Muscle of back (tissue), 3 donors: ENCODE measurements at regions not wholly inside any gene's neighbourhood (a gene's known extent, or its start where the extent isn't known, plus 50 kb on each side); places are given as distances from the start of the nearest gene placed in this dataset.
A peak's percentile ranks its signal among the peaks of the same experiment; 100 is the strongest.

Experiments
- DNase-seq, 3 donors: peaks; one replicate each; pipeline versions ENCODE4 v3.0.0 to v3.0.0-alpha.2; 2013

DNA sequence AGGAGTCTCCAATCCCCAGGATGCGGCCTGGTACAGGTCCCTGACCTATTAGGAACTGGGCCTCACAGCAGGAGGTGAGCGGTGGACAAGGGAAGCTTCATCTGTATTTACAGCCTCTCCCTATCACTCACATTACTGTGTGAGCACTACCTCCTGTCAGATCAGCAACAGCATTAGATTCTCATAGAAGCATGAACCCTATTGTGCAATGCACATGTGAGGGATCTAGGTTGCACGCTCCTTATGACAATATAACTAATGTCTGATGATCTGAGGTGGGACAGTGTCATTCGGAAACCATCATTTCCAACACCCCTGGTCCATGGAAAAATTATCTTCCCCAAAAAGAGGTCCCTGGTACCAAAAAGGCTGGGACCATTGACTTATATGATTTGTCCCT, 1000.5 kb downstream of the FLRT2 start:
- DNase-seq, result no peak

DNA sequence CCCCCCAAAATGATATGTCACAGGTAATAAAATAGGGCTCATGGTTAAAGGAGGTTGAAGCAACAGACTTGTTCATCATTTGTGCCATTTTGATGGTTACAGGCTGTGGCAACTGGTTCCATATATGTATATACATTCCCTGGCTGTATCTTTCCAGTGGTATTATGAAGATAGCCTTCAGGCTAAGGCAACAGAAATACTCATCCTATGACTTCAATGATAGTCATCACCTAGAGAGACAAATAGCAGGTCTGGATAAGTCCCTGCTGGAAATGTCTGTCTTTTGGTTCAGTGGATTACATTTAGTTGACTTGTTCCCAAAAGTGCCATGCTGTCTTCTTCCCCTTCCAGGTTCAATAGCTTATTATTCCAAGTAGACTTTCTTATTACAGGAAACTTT, 997.4 kb downstream of the FLRT2 start:
- no peak for DNase-seq

DNA sequence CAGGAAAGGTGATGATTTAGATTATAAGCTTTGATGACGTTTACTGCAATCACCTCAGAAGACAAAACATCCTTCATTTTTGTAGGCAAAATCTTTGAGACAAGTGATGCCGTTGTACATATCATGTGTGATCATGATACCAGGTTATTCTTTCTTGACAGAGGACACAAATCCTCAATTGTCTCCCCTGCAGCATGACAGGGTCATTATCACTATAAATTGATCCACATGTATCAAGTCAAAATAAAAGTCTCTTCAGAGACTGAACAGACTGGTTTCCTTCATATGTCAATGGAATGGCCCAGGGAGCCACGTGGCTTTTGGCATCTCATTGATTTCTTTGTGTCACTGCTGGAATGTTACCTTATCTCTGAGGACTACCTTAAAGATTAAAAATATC, 995.7 kb downstream of the FLRT2 start:
- DNase-seq, result no peak

DNA sequence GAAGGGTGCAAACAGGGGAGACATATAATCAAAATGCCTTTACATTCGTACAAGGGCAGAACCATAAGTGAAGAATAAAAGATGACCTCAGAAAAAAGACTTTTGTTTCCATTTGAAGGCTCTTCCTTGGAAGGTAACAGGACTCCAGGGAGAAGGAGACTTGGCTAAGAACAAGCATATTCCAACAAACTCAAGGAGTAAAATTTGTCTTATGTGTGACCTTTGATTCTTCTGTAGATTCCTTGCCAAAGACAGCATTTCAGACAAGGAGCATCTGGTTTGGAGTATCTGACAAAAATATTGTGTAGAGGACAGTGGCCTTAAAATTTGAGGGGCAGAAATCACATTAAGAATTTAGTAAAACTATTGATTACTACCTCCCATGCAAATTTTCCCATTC, 991.9 kb downstream of the FLRT2 start:
- DNase-seq, result peak; percentile 14 to 65 (median 31)

DNA sequence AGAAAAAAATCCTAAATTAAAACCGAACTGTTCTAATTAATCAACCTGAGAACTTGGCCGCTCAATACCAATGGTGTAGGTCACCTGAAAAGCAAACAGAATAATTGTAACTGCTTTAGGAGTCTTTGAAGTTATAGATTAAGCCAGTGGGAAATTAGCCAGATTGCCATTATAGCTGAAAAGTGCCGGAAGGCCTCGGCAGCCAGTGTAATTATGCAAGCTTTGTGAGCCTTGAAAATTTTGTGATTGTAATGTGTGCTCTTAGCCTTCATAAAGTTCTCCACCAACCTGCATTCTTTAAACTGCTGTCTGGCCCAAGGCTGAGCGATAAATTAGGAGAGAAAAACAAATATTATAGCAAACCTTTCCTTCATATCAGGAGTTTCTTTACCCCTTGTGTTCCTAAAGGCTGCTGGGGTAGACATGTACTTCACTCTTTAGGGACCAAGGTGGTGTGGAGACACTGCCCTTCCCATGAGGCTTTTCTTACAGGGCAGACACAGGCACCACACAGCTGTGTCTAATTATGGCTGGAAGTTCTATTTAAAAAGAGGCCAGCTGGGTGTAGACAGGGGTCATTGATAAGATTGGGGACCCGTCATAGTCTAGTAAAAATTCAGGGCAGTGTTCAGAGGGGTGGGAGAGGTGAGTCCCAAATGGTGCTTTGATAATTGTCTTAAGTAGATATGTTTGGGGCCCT, 991.2 kb downstream of the FLRT2 start:
- DNase-seq, result no peak

DNA sequence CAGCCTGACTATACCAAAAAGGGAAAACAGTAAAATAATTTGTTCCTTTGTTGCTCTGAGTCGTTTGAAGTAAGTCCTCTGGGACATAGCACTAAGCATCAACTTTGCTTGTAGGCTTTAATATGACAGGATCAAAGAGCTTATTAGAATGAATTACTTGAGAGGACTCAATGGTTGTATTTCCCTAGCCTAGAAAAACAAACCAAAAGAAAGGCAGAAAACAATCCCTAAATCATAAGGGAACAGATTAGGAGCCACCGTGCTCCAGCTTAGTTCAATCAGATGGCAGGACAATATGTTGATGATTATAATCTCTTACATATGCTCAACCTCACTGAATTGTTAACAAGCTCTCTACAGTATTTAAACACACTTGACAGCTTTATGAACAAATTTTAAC, 988.4 kb downstream of the FLRT2 start:
- no peak for DNase-seq

DNA sequence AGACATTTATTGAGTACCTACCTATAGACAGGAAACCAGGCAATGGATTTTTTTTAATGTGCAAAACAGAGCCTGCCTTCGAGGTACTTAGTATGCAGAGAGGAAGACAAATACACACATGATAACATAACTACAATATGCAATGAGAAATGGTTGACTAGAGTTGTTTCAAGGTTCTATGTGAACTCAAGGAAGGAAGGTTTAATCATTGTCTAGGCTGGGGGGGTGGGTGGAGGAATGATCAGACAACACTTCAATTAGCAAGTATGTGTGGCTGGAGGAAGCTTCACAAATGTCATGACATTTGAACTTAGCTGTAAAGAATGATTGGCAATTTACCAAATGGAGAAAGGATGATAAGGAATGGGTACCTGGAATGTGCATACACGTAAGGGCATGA, 985.3 kb downstream of the FLRT2 start:
- no peak for DNase-seq

DNA sequence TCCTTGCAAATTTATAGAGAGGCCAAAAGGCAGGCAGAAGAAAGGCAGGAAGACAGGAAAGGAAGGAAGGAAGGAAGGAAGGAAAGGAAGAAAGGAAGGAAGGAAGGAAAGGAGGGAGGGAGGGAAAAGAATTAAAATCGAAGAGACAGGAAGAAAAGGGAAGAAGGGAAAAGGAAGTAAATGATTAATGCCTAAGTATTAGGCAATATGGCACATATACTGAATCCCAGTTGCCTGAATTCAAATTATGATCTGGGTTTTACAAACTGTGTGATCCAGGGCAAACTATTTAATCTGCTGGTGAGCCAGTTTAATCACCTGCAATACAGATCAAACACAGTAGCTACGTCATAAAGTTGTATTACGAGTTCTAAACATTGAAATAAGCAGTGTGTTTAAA, 983.6 kb downstream of the FLRT2 start:
- DNase-seq, result no peak

DNA sequence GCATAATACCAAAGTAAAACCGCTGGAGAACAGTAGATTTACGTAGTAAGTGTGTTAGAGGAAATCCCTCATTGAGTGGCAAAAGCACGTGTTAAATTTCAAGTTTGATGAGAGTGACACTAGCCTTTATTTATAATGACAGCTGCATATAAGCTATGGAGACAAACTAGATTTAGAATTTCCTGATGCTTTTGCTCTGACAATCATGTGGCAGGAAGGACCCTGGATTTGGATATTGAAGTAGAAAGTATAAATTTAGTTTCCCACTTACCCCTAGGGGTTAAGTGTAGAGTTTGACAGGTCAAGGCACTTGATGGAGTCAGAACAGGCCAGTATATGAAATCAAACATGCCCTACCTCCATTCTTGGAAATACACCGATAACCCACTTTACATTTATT, 983.1 kb downstream of the FLRT2 start:
- DNase-seq, result no peak

DNA sequence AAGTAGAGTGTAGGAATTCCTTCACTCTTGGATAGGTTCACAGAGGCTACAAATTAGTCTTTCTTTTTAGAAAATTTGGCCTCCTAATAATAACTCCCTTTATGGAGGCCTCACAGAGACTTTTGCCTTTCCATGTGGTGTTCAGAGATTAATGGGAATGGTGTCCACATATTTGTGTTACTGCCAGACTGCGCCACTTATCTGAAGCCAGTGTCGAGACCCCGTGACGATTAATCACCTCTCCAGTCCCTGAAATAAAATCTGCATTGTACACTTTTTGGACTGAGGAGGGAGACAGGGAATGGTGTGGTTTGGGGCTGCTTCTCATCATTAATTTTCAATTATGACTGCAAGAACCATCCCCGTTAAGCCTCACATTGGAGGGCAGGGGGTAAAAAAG, 980.5 kb downstream of the FLRT2 start:
- peak in 2 of 3 donors; percentile 9 to 13 for DNase-seq

DNA sequence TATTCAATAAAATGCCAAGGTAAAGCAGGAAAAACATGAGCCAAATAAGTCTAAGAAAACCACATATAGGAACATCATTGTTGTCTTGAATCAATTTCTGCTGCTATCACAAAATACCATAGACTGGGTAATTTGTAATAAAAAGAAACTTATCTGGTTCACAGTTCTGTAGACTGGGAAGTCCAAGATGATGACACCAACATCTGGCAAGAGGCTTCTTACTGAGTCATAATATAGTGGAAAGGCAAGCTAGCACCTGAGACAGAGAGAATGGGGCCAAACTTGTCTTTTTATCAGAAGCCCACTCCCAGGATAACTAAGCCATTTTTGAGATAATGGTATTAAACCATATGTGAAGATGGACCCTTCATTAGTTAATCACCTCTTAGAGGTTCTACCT, 975.9 kb downstream of the FLRT2 start:
- no peak for DNase-seq

DNA sequence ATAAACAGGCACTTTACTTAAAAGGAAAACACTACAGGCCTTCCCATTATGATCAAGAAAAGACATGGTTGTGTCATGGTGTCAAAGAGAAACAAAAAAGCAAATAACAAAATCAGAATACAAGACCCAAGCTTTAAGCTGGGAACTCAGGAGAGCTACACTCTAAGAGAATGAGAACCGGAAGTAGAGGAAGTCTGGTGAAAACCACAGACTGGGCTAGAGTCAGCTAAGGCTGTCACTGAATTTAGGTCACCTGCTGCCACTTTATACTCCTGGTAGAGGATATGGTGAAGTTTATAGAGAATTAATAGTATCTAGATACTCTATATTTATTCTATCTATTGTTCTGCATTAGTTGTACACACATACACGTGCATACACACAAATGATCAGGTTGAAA, 971.7 kb downstream of the FLRT2 start:
- DNase-seq, result no peak

DNA sequence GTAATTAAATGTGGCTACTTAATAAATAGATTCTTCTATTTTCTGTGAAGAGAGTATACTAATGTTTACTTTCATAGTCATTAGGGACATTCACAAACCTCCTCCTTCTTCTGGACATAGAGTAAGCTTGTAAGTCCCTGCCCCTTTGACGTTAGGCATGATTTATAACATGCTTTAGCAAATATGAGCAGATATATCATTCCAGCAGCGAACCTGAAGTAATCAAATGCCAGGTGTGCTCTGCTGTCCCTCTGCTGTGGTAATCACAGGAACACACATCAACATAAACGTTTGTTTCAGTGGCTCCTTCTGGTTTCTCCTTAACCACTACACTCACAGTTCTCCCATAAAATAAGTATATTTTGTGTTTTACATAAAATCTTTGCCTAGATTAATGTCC, 961.8 kb downstream of the FLRT2 start:
- DNase-seq, result no peak

DNA sequence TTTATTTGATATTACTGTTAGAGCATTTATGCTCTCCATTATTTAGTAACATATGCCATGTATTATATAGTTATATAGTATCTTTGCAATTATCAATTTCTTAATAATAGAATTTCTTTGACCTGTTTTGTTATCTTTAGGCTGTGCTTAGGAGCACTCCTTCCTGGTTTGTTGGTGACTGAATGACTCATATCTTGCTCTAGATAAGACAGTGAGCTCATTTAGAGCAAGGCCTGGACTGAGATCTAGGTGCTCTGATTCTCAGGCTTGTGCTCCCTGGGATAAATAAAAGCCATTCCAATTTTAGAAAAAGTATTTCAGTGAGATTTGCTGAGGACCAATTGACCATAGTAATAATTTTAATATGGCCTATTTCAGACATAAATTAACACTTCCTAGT, 951.2 kb downstream of the FLRT2 start:
- no peak for DNase-seq

DNA sequence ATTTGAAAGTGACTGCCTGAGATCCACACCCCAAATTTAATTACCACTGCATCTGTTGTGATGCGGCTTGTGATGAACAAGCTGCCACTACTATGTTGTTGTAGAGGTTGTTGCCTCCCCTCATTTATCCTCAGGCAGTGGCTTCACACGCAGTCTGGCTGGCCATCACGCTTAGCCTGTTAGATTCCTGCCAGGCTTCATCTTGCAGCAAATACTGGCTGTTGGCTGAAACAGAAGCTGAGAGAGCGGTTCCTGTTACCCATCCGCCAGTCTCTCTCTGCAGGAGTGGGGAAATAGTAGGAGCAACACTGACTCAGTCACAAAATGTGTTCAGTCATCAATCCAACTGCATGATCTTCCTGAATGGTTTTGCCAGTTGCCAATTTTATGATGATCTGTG, 934.4 kb downstream of the FLRT2 start:
- DNase-seq, result no peak

DNA sequence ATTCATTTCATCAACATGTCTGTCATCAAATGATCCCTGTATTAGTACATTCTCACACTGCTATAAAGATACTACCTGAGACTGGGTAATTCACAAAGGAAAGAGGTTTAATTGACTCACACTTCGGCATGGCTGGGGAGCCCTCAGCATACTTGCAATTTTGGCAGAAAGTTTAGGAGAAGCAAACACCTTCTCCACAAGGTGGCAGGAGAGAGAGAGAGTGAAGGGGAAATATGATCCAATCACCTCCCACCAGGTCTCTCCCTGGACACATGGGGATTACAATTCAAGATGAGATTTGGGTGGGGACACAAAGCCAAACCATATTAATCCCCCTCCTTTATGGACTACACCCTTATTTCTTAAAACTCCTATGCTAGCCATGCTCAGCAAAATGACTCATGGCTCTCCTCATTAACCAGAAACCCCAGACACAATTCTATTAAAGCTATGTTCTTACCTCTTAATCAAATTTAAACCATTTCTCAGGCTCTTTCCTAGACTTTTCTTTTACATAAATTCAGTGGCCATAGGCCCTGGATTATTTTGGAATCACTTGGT, 932.3 kb downstream of the FLRT2 start:
- DNase-seq, result no peak

DNA sequence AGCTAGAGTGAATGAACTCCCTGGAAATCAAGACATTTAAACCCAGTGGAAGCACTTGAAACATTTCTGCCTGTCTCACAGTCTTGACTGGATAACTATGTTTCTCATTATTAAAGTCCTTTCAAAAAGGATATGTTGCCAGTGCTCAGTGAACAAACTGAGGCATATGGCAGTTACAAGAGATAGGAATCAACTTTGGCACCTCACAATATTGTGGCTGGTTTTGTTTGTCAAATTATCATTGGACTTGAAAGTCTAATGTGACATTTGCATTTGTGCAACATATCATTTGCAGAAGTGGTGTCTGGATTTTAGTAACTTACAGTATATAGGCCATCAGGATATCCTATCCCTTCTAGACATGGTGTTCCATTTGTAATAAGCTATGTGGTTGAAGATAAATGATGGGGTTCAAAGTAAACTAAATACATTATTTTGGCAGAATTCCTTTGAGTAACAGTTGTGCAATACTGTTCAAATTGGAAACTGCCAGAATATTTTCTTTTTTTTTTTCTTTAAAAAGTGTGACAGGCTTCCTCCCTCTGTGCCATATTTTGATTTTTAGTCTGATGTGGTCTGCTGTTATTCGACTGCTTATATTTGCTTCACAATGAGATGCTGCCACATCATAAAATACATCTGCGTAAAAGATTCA, 927.7 kb downstream of the FLRT2 start:
- DNase-seq, result no peak

DNA sequence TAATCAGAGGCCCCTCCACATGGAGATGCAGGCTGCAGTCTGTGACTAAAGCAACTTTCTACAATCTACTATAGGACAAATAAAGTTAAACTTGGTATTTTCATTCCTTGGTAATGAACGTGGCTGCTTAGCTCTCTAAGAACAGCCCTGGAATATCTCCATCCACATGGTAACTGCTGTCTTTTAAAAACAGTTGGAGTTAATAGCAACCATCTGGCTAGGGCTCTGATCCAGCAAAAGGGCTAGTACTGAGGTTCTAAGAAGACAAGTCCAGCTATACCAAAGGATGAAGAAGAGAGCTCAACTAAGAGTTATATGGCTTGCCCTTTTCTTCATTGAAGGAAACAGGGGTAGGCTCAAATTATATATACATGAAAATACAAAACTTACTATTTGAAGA, 920.1 kb downstream of the FLRT2 start:
- peak in 1 of 3 donors; percentile 34 for DNase-seq

DNA sequence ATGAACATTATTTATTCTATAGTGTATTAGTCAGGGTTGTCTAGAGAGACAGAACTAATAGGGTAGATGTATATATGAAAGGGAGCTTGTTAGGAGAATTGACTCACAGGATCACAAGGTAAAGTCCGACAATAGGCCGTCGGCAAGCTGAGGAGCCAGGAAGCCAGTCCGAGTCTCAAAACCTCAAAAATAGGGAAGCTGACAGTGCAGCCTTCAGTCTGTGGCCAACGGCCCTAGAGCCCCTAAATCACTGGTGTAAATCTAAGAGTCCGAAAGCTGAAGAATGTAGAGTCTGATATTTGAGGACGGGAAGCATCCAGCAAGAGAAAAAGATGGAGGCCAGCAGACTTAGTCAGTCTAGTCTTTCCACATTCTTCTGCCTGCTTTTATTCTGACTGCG, 912.2 kb downstream of the FLRT2 start:
- DNase-seq, result no peak

DNA sequence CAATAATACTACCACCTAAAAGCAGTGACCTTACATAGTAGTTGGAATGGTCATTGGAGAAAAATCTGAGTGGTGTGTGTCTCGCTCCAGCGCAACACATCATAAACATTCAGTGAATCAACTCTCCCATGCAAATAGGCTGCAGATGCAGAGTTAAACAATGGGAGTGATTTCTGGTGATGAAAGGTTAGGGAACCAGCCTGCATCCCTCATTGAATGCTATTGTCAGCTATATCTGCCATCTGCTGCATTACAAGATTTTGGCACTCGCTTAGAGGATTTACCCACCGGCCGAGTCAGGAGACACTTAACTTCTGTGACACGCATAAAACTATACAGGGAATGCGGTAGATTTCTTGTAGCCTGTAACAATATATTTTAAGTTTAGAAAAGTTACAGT, 900.9 kb downstream of the FLRT2 start:
- peak in 1 of 3 donors; percentile 34 for DNase-seq

DNA sequence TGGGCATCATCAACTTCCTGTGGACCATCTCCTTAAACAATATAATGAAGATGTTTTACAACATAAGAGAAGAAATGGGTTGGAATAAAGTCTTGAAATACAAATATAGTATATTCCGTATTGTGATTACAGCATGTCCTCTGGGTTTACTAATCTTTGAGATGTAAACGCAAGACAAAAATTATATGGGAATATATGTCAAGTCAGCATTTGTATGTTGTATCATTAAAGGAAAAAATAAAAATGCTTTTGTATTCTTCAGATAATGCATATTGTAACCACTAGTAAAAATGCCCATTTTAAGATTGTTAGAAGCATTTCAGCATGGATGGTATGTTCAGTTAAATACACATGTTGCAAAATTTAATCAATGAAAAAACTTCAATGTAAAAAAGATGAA, 893.3 kb downstream of the FLRT2 start:
- DNase-seq, result no peak

DNA sequence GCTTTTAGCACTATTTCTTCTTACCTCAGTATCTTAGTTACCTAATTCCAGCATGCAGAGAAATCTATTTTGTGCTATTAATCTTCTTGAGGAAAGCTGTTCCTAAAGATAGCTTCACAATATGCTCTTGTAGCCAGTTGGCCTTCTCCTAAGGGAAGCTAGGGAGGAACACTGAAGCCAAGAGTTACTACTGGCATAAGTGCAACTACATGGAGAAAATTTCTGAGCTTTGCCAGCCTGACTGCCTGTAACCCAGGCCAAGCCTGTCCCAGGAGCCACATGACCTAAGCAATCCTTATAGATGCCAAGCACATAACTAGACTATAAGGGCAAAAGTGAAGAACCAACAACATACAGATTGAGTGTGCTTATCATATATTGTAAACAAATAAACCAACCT, 890.2 kb downstream of the FLRT2 start:
- DNase-seq, result peak in 2 of 3 donors; percentile 11 to 22

DNA sequence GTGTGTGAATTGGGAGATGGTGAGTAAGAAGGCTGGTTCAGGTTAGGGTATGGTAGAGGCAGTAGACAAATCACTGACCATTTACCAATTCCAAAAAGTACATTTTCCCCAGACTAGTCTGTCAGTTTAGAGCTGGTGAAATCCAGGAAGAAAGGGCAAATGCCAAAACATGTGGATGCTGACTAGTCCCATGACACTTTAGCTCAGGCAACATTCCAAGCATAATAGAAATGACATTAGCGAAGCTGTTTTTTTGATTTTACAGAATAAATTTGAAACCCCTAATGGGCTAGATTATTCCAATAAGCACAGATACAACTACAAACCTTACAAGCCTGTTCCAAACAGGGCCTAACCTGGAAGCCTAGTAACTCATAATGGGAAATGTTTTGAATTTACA, 884.2 kb downstream of the FLRT2 start:
- peak; percentile 21 to 66 (median 34) for DNase-seq
